HEK293 (cell line): ENCODE measurements at regions not wholly inside any gene's neighbourhood (a gene's known extent, or its start where the extent isn't known, plus 50 kb on each side); places are given as distances from the start of the nearest gene placed in this dataset.

Source experiments
- CTCF ChIA-PET: fragments of 350-600 bp; formaldehyde crosslinking; extraction: SDS; loops from one replicate; lab custom pipeline; 2021; ENCODE audit warnings: antibody characterized with exemption; lab: Yijun Ruan, JAX
- POLR2A ChIA-PET: fragments of 300-600 bp; formaldehyde crosslinking; extraction: SDS; loops from one replicate; lab custom pipeline; 2020; ENCODE audit warnings: antibody characterized with exemption, inconsistent platforms; lab: Yijun Ruan, JAX
- H3K27ac ChIP-seq: fragments of 200-500 bp; sonication (Bioruptor generic); 2 replicates; pipeline ENCODE4 v1.5.1; 2014; ENCODE audit warnings: low read depth, low read length, control low read depth, inconsistent platforms; ENCODE audit errors: extremely low read depth
- H3K36me3 ChIP-seq, 2 experiments: fragments of 200-500 bp in 1 of 2; sonication (Bioruptor generic) in 1 of 2; 1 replicate in 1 of 2; 2 replicates in 1 of 2; pipeline ENCODE4 v1.5.1; 2014 to 2017; ENCODE audit warnings: inconsistent platforms in 2 of 2, low read length in 2 of 2; ENCODE audit not compliant: control insufficient read depth in 2 of 2, insufficient read depth in 1 of 2
- H3K4me1 ChIP-seq: fragments of 200-500 bp; sonication (Bioruptor generic); 2 replicates; pipeline ENCODE4 v1.5.1; 2014; ENCODE audit warnings: mild to moderate bottlenecking, low read length, inconsistent platforms; ENCODE audit not compliant: control insufficient read depth, insufficient read depth
- H3K4me3 ChIP-seq: 2 replicates; pipeline ENCODE4 v1.5.1; 2011; ENCODE audit warnings: low read depth, mild to moderate bottlenecking, control low read depth, low read length, moderate library complexity
- H3K9me3 ChIP-seq: fragments of 200-500 bp; sonication (Bioruptor generic); 2 replicates; pipeline ENCODE4 v1.5.1; 2014; ENCODE audit warnings: low read depth, low read length, inconsistent platforms; ENCODE audit not compliant: control insufficient read depth, insufficient read depth
- ATF2 ChIP-seq: fragments of 450-650 bp; formaldehyde crosslinking; IDR thresholded peaks from 2 replicates; pipeline ENCODE4 v1.5.1; 2016; ENCODE audit warnings: missing biosample characterization, missing genetic modification characterization, low read depth
- BCL6B ChIP-seq: fragments of 450-650 bp; formaldehyde crosslinking; IDR thresholded peaks from 2 replicates; pipeline ENCODE4 v1.5.1; 2017; ENCODE audit warnings: missing biosample characterization, missing genetic modification characterization
- KLF10 ChIP-seq: fragments of 450-650 bp; IDR thresholded peaks from 2 replicates; pipeline ENCODE4 v1.5.1; 2018; ENCODE audit warnings: missing biosample characterization, mild to moderate bottlenecking, missing genetic modification characterization
- KLF7 ChIP-seq: fragments of 450-650 bp; formaldehyde crosslinking; IDR thresholded peaks from 2 replicates; pipeline ENCODE4 v1.5.1; 2016; ENCODE audit warnings: missing biosample characterization, missing genetic modification characterization, borderline replicate concordance
- RBAK ChIP-seq: fragments of 450-650 bp; formaldehyde crosslinking; IDR thresholded peaks from 2 replicates; pipeline ENCODE4 v1.5.1; 2016; ENCODE audit warnings: missing biosample characterization, missing genetic modification characterization
- YY1 ChIP-seq: fragments of 450-650 bp; formaldehyde crosslinking; IDR thresholded peaks from 2 replicates; pipeline ENCODE4 v1.5.1; 2018; ENCODE audit warnings: missing biosample characterization, missing genetic modification characterization
- ZFP37 ChIP-seq: fragments of 450-650 bp; formaldehyde crosslinking; IDR thresholded peaks from 2 replicates; pipeline ENCODE4 v1.5.1; 2016; ENCODE audit warnings: missing biosample characterization, missing genetic modification characterization
- ZNF133 ChIP-seq: fragments of 450-650 bp; formaldehyde crosslinking; IDR thresholded peaks from 2 replicates; pipeline ENCODE4 v1.5.1; 2016; ENCODE audit warnings: missing biosample characterization, missing genetic modification characterization
- ZNF366 ChIP-seq: fragments of 450-650 bp; formaldehyde crosslinking; conservative IDR thresholded peaks from 2 replicates; pipeline ENCODE4 v1.5.1; 2016; ENCODE audit warnings: missing biosample characterization, missing genetic modification characterization
- ZNF394 ChIP-seq: fragments of 450-650 bp; formaldehyde crosslinking; IDR thresholded peaks from 2 replicates; pipeline ENCODE4 v1.5.1; 2016; ENCODE audit warnings: missing biosample characterization, missing genetic modification characterization, mild to moderate bottlenecking, moderate library complexity, borderline replicate concordance
- ZNF558 ChIP-seq: fragments of 450-650 bp; formaldehyde crosslinking; IDR thresholded peaks from 2 replicates; pipeline ENCODE4 v1.5.1; 2016; ENCODE audit warnings: missing biosample characterization, missing genetic modification characterization
- ZNF664 ChIP-seq: fragments of 450-650 bp; formaldehyde crosslinking; IDR thresholded peaks from 2 replicates; pipeline ENCODE4 v1.5.1; 2016; ENCODE audit warnings: missing biosample characterization, missing genetic modification characterization
- ZNF777 ChIP-seq: fragments of 450-650 bp; formaldehyde crosslinking; IDR thresholded peaks from 2 replicates; pipeline ENCODE4 v1.5.1; 2017; ENCODE audit warnings: missing biosample characterization, missing genetic modification characterization, borderline replicate concordance
- TF ChIP-seq, protein P1 (sequence below): fragments of 450-650 bp; formaldehyde crosslinking; IDR thresholded peaks from 2 replicates; pipeline ENCODE4 v1.5.1; 2016; ENCODE audit warnings: missing biosample characterization, missing genetic modification characterization
- TF ChIP-seq, protein P2 (sequence below): fragments of 450-650 bp; formaldehyde crosslinking; IDR thresholded peaks from 2 replicates; pipeline ENCODE4 v1.5.1; 2016; ENCODE audit warnings: missing biosample characterization, missing genetic modification characterization, borderline replicate concordance

- POLR2A ChIA-PET, result no interaction called here
- CTCF ChIA-PET, result no interaction called here
Measured at GRCh38 chr4:32858971-32859370, 2138.8 kb downstream of the PCDH7 start.

GRCh38 chr4:32864713-32865351, 2144.7 kb downstream of the PCDH7 start:
- TF ChIP-seq ZNF133 (tag by site-specific recombination) (no peak), ZNF558 (tag by site-specific recombination) (no peak), KLF10 (tag by site-specific recombination) (no peak), ZNF394 (tag by site-specific recombination) (no peak)
- TF ChIP-seq, protein P1, sequence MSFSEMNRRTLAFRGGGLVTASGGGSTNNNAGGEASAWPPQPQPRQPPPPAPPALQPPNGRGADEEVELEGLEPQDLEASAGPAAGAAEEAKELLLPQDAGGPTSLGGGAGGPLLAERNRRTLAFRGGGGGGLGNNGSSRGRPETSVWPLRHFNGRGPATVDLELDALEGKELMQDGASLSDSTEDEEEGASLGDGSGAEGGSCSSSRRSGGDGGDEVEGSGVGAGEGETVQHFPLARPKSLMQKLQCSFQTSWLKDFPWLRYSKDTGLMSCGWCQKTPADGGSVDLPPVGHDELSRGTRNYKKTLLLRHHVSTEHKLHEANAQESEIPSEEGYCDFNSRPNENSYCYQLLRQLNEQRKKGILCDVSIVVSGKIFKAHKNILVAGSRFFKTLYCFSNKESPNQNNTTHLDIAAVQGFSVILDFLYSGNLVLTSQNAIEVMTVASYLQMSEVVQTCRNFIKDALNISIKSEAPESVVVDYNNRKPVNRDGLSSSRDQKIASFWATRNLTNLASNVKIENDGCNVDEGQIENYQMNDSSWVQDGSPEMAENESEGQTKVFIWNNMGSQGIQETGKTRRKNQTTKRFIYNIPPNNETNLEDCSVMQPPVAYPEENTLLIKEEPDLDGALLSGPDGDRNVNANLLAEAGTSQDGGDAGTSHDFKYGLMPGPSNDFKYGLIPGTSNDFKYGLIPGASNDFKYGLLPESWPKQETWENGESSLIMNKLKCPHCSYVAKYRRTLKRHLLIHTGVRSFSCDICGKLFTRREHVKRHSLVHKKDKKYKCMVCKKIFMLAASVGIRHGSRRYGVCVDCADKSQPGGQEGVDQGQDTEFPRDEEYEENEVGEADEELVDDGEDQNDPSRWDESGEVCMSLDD (tag by site-specific recombination), result no peak
- ChIA-PET CTCF (interaction anchor here (0.6 kb wide), 1 partner anchor 193 kb away, joined by 3 read pairs; no protein-coding TSS in a partner anchor), POLR2A (no interaction called here)
- no peaks in the 10 kb centered on the region for H3K4me1 ChIP-seq
- no peaks in the 10 kb centered on the region for H3K9me3 ChIP-seq
- H3K27ac ChIP-seq, result no peak overlapping the region
- H3K4me3 ChIP-seq, result no peak overlapping the region
- no peaks in the 10 kb centered on the region for H3K36me3 ChIP-seq

More at GRCh38 chr4:32858971-32859370, 2138.8 kb downstream of the PCDH7 start:
- no peak overlapping the region for H3K27ac ChIP-seq
- TF ChIP-seq BCL6B (tag by site-specific recombination), result no peak
- no peak for TF ChIP-seq YY1 (tag by site-specific recombination)
- TF ChIP-seq KLF7 (tag by site-specific recombination), result no peak
- TF ChIP-seq ZNF366 (tag by site-specific recombination), result no peak
- TF ChIP-seq ZNF664 (tag by site-specific recombination), result no peak
- no peak for TF ChIP-seq ZFP37 (tag by site-specific recombination)
- TF ChIP-seq ZNF777 (tag by site-specific recombination), result no peak
- TF ChIP-seq RBAK (tag by site-specific recombination), result no peak
- TF ChIP-seq, all 188 proteins: peak for 0
- Histone ChIP-seq H3K4me1 (no peaks in the 10 kb centered on the region), H3K9me3 (no peaks in the 10 kb centered on the region), H3K36me3 (no peaks in the 10 kb centered on the region), H3K4me3 (no peak overlapping the region)

GRCh38 chr4:32876546-32876945, 2156.4 kb downstream of the PCDH7 start:
- POLR2A ChIA-PET, result no interaction called here

More at GRCh38 chr4:32876546-32876945, 2156.4 kb downstream of the PCDH7 start:
- TF ChIP-seq, protein P2, sequence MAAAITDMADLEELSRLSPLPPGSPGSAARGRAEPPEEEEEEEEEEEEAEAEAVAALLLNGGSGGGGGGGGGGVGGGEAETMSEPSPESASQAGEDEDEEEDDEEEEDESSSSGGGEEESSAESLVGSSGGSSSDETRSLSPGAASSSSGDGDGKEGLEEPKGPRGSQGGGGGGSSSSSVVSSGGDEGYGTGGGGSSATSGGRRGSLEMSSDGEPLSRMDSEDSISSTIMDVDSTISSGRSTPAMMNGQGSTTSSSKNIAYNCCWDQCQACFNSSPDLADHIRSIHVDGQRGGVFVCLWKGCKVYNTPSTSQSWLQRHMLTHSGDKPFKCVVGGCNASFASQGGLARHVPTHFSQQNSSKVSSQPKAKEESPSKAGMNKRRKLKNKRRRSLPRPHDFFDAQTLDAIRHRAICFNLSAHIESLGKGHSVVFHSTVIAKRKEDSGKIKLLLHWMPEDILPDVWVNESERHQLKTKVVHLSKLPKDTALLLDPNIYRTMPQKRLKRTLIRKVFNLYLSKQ (tag by site-specific recombination), result no peak
- TF ChIP-seq ATF2 (tag by site-specific recombination), result peak; percentile 53
- TF ChIP-seq, all 188 proteins: peak for 1
- Histone ChIP-seq H3K4me1 (no peaks in the 10 kb centered on the region), H3K9me3 (no peaks in the 10 kb centered on the region), H3K36me3 (no peaks in the 10 kb centered on the region), H3K4me3 (no peak overlapping the region), H3K27ac (no peak overlapping the region)
- CTCF ChIA-PET, result no interaction called here
